ENCODE measurements at regions not wholly inside any gene's neighbourhood (a gene's known extent, or its start where the extent isn't known, plus 50 kb on each side); places are given as distances from the start of the nearest gene placed in this dataset.

DNA sequence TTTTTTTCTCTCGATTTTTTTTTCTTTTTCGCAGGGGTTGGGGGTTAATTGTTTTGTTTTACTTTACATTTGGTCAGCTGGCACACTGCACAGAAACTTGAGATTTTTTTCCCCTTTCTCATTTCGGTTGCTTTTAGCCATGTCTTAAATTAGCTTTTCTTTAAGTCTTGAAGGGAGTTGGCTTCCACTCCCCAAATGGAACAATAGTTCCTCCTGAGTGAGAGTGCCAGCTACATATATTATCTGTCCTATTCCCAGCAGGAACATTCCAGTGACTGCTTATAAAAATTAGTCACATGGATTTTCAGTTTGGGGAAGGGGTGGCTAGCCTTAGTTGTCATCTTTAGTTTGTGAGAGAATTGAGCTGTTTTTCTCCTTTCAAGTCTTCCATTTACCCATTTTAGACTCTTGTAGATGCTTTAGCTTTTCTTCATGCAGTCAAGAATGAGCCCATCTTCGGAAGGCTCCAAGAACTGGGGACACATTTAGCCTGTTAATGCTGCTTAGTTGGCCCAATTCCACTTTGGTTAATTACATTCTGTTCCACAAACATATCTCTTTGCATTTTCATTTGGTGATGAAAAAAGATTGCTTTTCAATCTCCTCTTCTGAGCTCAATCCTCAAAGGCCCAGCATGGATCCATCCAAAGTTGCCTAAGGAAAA, 510.1 kb upstream of the CXADR start:
- POLR2A ChIA-PET = no interaction called here
- CTCF ChIA-PET = no interaction called here

DNA sequence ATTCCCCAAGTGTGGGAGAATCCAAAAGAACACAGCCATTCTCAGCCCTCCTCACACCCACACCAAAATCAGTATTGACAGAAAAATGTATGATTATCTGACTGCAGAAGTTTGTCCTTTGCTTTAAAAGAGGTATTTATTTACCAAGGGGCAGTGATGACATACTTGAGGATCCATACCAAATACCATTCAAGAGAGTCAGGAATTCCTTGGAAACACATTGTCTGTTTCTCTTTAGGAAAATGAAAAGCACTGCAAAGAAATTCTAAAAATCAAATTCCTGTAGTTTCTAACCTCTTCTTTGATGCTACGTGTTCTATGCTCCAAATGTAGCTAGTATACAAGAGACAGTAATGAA, 509.6 kb upstream of the CXADR start:
- ChIA-PET CTCF (no interaction called here), POLR2A (no interaction called here)

DNA sequence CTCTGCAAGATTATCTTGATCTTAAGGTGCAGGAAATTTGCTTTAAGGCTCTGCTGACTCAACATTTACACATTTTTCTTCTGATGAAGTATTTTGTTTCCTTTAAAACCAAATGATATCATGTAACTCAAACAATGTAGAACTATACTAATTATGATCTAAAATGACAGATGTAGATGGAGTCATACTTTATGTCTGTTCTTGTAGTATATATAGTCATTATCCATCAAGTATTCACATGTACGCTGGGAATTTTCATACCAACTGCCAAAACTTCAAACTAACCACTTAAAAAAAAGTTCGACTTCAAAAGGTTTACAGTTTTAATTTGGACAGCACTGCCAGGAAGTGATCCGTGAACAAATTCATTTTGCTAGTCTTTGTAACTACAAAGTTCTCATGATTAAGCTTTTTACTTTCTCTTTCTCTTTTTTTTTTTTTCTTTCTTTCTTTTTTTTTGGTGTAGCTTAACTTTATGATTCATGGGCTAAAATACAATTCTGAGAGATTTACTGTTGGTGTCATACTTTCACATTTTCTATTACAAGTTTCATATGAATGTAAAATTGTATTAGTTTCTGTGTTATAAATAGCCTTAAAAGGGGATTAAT, 509.0 kb upstream of the CXADR start:
- POLR2A ChIA-PET = no interaction called here
- CTCF ChIA-PET = no interaction called here

DNA sequence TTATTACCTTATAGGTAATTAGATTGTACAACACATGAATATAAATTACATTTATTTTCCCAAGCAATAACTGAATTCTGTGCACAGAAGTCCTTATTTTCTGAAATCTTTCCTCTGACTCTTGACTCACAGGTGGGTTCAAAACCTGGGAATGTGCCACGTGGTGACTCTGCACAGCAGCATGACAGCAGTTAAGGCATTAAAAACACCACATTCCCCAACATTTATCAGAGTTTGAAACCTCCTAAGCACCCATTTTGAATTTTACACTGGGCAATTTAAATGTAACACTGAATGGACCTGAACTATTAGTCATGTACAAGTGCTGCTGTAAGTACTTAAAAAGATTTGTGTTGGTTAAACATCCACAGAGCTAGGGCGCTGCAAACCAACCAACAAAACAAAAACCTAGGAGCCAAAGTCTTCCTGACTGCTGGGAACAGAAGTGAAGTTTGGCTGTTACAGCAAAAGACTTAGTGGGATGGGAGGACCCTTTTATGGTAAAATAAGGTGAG, 480.6 kb upstream of the CXADR start:
- CTCF ChIA-PET = no interaction called here
- POLR2A ChIA-PET = no interaction called here

DNA sequence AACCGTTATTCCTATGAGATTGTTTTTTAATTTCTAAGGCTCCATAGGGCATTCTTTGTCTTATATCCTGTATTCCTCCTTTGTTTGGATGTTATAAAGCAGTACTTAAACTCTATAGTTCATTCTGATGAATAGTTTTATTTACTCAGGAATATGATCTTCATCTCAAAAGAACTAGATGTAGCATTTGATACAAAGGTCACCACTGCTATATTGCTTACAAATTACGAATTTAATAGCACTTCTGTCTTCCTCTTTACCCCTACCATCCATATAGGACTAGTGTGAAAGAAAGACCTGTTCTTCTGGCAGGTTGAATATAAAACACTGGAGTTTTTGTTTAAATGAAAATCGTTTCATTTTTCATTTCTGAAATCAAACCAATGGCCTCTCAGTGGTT, 468.1 kb upstream of the CXADR start:
- ChIA-PET CTCF (no interaction called here), POLR2A (no interaction called here)

DNA sequence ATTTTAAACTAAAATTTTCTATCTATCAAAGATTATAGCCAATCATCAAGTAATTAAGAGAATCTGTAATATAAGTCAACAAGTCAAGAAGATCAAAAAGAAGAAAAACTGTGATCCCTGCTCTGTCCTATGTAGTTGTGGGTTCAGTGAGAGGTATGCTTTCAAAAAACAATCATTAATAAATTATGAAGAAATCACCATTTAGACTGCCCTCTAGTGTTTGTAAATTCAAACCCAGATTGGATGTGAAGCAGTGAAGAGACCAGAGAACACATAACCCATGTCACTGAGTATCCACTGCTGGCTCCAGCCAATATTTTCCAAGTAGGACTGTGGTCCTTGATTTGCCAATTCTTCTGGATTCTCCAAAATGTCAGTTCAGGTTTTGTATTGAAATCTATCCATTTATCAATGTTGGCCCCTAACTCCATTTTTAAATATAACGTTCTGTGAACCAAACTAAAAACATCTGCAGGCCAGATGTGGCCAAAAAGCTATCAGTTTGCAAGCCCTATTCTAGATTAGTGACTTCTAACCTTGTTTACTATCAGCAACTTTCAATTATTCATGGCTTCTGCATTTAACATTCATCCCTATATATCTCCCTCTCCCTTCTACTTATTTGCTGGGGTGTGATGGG, 467.5 kb upstream of the CXADR start:
- ChIA-PET POLR2A (no interaction called here), CTCF (no interaction called here)

DNA sequence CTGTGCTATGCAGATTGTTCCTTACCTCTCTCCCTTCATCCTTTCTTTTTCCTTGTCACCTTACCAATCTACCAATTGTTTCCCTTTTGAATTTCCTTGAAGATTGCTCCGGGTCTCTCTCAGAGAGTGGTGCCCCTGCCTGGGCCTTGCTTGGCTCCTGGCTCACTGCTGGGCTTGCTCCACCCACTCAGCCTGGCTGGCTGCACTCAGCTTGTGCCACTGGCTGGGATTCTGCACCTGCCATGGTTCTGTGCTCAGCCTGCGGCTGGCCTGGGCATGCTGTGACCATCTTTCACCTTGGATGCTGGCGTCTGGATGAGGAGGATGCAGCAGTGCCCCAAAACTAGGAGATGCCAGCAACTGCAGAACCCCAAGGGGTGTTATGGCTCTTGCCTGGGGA, 463.9 kb upstream of the CXADR start:
- ChIA-PET POLR2A (no interaction called here), CTCF (no interaction called here)

DNA sequence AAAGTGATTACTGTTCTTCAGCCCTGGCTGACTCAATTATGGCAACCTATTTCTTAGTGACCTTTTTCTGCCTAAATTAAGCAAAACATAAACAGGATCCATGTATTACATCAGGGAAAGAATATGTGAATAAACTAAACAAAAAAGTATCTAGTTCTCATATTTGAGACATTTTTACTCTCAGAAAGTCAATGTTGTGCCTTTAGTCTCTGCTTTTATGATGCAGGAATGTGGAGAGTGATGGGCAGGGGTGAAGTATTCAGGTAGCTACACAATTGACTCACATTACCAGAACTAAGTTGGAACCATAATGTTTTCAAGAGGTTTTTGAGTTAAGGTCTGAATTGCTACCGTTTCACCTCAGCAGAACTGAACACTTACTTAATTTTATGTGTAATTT, 462.7 kb upstream of the CXADR start:
- CTCF ChIA-PET = no interaction called here

DNA sequence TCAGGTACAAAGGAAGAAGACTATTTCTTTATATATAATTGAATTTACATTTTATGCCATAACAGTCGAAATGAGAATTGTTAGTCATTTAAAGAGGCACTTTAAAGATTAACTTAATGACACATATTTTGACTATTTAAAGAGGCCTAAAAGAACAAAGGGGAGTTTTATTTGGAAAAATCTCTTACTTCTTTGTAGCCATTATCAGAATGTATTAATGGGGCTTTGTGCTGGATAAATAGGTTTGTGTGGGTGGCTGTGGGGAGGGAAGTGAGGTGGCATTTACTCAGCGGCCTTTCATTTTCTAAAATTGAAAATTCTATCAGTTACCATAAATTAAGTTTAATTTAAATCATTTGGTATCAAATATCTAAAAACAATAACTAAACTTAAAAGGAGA, 462.2 kb upstream of the CXADR start:
- ChIA-PET POLR2A (no interaction called here), CTCF (no interaction called here)

More for the DNA sequence above, 462.7 kb upstream of the CXADR start:
- POLR2A ChIA-PET = no interaction called here

DNA sequence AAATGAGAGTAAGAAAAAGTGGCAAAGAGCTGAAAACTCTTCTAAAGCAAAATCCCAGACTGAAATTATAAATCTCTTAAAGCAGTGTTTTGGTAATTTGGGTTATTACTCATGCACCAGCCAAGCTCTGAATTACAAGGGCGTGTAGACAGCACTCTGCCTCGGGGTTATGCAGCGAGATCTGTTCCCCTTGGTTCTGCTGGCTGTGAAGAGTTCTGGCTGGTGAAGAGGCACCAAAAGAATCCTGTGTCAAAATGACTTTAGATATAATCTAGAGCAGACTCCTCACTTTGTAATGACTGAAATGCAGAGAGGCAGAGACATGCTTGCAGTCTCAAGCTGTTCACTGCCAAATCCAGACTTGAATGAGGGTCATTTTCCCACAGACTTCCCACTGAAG, 461.8 kb upstream of the CXADR start:
- ChIA-PET POLR2A (no interaction called here), CTCF (no interaction called here)

DNA sequence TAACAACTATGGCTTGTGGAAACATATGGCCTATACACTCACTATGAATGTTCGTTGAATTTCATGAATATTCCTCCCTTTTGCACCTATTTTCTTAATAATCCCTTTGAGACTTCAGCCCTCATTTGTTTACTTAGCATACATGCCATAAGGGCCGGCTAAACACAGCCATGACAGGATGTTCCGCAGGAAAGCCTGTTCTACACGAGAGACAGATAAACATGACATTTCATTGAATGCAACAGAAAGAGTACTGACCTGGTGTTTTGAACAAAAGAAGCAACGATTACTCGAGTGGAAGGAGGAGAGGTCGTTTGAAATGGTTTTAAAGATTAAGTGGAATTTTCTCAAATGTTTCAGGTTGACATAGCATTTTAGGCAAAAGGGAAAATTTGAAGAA, 459.5 kb upstream of the CXADR start:
- ChIA-PET POLR2A (no interaction called here), CTCF (no interaction called here)

DNA sequence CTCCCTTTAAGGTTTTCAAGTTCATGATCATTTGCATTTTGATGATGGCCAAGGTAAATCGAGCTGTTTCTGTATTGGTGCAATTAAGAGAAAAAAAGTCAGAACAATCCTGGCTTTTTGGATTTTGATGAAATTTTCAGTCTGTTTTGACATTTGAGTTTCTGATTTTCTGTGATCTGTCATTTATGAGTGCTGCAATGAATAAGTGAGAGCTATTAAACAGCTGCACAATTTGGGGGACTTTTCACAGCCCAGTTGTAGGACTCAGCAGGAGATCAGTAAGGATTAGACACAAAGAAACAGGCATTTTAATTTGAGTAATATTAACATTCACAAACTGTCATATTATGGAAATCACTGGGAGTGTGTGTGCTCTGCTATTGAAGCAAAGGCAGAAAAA, 452.9 kb upstream of the CXADR start:
- POLR2A ChIA-PET = no interaction called here

DNA sequence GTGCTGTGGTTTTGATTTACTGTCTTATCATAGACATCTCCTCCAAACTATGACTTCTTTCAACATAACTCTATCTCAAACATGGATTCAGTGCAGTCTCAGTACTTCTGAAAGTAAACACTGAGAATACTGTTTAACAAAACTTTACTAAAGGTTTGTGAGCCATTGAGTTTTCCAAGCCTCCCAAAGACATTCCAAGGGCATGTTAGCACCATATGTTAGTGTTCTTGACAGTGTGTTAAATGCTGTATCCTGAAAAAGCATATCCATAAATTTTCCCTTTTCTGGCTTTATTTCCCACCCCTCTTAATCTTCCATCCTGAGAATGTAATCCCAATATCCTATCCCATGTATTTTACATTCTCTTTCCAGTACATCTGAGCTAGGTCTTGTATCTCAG, 446.8 kb upstream of the CXADR start:
- CTCF ChIA-PET = no interaction called here
- POLR2A ChIA-PET = no interaction called here

More for the DNA sequence above, 452.9 kb upstream of the CXADR start:
- CTCF ChIA-PET = no interaction called here

DNA sequence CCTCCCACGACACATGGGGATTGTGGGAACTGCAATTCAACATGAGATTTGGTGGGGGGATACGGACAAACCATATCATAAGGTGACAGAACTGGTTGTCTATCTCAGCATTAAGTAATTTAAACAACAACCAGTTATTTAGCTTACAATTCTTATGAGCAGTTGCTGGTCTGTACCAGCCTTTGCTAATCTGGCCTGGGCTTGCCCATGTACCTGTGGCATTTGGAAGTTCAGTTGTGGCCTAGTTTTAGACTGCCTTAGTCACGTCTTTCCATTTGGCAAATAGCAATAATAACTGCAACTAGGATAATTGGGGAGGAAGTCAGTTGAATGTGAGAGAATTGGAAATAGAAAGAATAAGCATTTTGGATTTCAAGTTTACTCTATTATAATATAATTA, 441.8 kb upstream of the CXADR start:
- ChIA-PET POLR2A (no interaction called here), CTCF (no interaction called here)

DNA sequence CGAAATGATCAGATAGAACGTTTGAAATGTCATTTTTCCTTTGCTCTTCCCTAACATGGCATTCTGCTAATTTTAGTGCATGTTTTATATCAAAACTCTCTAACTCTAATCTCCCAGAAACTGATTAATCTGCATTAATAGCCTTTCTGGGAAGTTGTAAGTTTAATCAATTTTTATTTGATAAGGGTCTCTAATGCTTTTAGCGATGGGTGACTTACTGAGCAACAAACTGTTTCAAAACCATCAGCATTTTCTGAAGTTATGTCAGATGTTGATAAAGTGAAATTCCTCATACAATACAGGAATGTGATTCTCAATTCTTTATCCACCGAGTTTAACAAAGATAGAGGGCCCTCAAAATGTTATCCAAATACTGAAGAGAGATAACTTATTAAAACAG, 431.6 kb upstream of the CXADR start:
- ChIA-PET CTCF (no interaction called here), POLR2A (no interaction called here)

DNA sequence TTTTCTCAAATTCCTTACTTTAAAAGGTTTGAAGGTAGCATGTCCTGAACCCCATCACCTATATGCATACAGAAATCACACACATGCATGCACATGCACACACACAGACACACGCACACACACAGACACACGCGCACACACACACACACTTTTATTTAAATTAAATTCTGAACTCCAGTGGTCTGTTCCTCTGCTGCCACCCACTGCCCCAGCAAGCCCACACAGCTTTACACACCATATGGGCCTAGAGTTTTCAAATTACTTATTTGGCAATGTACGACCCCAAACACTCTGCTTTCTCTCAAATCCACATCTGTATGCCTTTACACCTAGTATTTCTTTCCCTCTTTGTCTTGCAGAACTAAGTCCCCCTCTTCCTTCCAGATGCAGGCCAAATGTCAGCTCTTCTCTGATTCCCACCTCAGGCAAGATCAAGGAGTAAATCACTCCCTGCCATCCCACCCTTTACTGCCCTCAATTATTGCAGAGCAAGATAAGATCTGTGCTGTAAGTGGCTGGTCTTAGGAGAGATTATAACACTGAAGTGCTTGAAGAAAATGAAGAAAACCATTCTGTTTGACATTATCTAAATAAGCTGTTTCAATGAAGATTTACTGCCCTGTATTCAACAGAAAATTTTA, 429.9 kb upstream of the CXADR start:
- POLR2A ChIA-PET = no interaction called here
- CTCF ChIA-PET = no interaction called here

DNA sequence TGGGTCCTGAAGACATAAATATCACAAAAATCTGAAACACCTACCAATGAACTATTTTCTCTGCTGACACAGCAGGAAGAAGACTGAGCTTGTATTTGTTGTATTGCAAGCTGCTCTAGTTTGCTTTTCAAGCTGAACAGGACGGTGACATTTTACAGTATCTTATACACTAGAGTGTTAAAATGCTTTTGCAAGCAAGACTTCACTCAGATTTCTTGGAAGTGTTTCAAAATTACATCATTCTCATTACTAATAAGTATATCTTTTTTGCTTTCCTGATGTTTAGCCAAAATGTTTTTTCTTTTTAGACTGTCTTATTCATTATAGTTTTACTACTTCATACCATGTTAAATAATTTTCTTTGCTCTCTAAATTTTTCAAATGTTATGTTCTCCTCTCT, 427.1 kb upstream of the CXADR start:
- POLR2A ChIA-PET = no interaction called here
- CTCF ChIA-PET = interaction anchor here (0.7 kb wide), 1 partner anchor 15 kb away, joined by 3 read pairs; no protein-coding TSS in a partner anchor

DNA sequence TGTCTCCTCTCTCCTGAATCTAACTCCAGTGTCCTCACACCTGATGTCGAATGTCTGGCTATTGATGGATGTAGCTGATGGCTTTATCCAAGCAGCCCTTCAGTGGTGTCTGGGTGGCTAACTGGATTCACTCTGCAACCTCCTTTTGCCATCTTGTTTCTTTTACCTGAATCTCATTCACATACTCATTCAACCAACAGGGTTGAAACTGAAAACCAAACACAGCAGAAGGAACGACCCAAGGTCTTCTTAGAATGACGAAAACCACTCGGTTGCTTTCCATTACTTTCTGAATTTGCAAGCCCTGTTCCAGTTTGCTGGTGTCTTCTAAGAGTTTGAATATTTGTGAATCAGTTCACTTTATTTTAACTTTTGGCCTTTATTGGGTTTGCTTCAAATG, 424.3 kb upstream of the CXADR start:
- ChIA-PET POLR2A (no interaction called here), CTCF (no interaction called here)

DNA sequence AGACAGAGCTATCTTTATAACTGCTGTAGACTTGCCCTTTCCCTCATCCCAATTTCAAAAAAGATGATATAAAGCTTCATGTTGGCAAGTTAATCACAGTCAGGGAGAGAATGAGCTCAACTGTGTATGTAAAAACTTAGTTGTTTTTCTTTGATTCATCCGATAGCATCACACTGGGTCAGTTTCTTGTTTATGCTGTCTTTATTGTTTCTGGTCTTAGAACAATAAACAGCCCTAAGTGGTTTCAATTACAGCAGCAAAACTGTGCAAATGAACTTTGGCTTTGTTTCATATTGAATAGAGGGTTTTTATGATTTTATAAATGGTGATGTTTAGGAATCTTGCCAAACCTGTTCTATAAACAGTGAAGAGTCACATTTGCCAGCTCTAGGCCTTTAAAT, 423.8 kb upstream of the CXADR start:
- POLR2A ChIA-PET = no interaction called here

DNA sequence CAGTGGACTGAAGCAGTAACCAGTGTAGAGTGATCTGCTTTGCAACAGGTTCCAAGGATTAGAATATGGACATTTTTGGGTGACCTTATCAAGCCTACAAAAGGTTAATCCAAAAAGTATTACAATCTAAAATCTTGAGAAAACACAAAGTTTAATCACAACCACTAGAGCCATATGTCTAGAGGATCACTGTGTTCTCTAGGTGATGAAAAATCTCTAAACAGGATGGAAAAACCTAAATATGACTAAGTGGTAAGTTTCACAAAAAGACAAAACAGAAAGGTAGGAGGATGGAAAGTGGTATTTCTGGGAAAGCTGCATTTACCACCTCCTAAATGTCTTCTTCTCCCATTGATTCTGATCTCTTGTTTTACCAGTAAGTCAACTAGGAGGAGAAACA, 411.1 kb upstream of the CXADR start:
- CTCF ChIA-PET = no interaction called here
- POLR2A ChIA-PET = no interaction called here

More for the DNA sequence above, 423.8 kb upstream of the CXADR start:
- CTCF ChIA-PET = no interaction called here

DNA sequence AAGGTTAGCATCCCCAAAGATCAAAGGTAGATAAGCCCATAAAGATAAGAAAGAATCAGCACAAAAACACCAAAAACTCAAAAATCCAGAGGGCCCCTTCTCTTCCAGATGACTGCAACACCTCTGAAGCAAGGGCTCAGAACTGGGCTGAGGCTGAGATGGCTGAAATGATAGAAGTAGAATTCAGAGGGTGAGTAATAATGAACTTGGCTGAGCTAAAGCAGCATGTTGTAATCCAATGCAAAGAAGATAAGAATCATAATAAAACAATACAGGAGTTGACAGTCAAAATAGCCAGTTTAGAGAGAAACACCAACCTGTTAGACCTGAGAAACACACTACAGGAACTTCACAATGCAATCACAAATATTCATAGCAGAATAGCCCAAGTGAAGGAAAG, 406.9 kb upstream of the CXADR start:
- ChIA-PET CTCF (no interaction called here), POLR2A (no interaction called here)

DNA sequence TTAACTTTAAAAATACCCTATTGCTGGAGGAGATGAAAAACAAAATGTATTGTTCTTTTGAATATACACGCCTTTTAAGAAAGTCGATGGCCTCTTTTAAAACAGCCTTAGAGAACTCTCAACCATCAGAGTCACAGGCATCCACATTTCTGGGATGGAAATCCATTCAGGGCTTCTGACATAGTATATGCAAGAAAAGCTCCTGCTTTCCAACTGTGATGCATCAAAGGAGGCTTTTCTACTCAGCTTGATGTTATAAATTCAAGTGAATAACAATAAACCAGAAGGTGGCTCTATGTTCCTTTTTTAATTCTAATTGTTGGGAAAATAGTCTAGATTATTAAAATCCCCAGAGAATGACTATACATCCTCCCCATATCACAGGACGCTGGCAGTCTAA, 398.8 kb upstream of the CXADR start:
- CTCF ChIA-PET = no interaction called here
- POLR2A ChIA-PET = no interaction called here

Measured in activated CD8-positive, alpha-beta memory T cell treated with anti-CD3 and anti-CD28 coated beads for 36 hours (primary cell).